HG03060 (cell line): ENCODE measurements at regions not wholly inside any gene's neighbourhood (a gene's known extent, or its start where the extent isn't known, plus 50 kb on each side); places are given as distances from the start of the nearest gene placed in this dataset.

ENCODE experiments used
- ATAC-seq: cut with Tn5 transposase; IDR thresholded peaks from one replicate; pipeline ENCODE4 v1.9.1; 2021; ENCODE audit warnings: low read depth, moderate number of reproducible peaks; ENCODE audit not compliant: unreplicated experiment

DNA sequence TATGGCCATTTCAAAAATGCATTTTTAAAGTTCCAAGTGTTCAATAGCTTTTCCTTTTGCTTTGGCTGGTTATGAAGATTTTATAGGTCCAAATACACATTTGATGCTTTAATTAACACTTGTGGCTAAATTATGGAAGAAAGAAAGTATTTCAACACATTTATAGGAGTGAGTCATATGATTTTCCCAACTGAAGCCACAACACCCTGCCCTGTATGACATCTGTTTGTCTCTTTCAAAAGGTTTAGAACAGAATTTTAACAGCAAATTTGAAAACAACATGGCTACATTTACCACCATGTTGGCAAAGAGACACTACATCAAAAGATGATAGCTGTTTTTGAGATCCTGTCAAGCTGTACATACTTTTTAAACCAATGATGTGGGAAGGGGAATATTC is 99.4 kb downstream of the TMEM174 start:
- no peak for ATAC-seq

DNA sequence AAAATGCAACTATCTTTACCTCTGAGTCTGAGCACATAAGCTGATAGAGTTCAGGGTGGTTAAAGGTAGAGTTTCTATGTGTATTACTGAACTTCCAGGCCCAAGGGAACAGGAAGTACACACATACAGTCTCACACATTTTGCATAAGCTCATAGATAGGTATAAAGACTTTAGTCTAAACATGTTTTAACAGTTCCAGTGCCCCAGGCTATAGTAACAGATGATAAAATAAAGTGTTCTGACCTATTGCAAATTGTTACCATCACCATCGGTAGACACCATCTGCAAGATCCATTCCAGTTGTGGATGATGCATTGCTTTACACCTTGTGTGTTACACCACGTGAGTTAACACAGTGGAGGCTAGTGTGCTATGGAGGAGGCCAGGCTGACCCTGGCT is 95.8 kb downstream of the TMEM174 start:
- ATAC-seq = no peak

DNA sequence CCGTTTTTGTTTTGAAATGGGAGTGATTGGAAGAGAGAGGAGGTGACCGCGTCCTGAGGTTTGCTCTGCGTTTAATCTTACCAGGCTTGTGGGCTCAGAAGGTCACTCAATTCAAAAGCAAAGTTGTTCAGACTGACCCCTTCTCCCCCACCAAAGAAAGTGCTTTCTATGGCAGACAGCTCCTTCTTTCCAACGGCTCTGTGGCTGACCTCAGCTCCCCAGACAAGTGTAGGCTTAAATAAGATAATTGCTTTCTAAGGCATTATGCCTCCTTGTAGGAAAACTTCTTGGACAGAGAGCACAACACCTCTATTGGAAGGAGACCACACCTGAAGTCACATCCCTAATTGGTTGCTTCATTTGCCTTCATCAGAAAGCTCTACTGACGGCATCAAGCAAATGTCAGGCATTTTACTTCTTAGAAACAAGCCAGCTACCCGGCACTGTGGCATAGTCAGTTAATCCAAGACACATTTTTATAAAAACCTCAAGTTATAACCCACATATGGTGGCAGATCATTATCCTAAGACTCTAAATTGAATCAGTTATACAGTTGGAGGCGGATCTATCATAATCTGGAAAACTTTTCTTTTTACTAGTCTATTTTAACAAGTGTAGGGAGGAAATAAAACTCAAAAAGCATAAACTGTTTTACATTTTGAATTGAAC is 94.9 kb downstream of the TMEM174 start:
- no peak for ATAC-seq

DNA sequence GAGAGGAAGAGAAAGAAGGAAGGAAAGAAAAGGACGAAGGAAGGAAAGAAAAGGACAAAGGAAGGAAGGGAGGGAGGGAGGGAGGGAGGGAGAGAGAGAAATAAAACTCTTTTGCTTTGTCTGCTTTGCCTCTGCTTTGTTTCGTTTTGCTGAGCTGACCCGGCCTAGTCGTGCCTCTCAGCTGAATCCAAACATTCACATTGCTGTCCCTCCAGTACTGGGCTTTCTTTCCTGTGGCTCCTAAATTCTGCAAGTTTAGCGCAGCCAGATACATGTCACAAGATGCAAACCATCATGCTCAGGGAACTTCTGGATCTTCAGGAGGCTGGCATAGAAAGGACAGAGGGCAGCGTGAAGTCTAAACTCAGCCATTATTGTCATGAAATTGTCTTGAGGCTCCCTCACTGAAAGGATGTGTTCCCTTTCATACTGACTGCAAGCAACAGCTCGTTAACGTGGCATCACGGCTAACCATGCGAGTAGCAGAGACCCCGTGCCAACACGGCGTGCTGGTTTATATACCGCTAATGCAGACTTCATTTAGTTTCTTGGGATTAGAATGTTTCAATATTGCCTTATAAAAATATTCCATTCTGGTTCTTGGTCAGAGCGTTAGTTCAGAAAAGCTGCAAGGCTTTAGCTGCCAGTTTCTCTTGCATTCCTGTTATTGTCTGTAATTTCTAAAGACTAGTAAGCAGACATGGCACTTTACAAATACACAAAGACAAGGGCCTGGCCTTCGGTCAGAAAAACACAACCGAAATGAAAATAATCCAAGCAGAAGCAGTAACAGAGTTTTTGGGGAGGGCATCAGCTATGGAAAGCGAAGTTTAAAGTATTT is 94.2 kb downstream of the TMEM174 start:
- no peak for ATAC-seq

DNA sequence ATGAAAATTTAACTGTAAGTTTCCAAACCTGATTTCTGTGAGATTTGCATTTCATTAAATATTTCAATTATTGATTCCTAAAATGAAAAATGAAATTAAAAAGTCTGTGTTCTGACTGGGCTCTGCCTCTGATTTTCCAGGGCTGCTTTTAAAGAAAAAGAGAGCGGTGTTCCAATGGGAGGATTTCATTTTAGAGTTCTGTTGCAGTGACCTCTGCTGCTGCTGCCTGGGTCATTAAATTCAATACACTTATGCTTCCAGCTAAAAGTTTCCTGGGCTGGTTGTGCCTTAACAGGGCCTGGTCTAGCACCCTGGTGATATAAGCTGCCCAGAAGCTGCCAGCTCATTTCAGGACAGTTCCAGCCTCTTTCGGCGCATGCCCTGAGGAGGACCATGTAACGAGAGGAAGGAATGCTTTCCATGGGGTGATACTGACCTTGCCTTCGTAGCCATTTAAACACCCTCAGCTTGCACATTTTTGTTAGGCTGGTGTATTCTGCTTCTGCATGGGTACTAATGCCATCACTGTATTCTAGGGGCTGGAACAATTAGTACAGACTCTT is 93.3 kb downstream of the TMEM174 start:
- ATAC-seq = no peak

DNA sequence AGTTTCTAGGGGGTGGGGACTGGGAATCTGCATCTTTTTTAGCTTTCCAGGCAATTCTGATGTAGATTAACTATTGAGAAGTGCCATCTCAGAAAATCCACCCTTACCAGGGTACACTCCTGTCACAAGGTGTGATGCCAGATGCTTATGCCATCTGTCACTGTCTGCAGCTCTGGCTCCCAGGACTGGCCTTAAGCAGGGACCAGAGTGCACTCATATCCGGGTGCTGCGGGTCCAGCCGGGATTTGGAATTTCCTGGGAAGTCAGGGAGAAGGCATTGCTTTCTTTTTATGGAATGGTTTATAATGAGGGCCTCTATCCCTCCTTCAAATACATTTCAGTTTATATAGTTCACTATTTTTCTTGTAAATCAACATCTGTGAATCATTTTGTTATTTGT is 92.6 kb downstream of the TMEM174 start:
- ATAC-seq = no peak

DNA sequence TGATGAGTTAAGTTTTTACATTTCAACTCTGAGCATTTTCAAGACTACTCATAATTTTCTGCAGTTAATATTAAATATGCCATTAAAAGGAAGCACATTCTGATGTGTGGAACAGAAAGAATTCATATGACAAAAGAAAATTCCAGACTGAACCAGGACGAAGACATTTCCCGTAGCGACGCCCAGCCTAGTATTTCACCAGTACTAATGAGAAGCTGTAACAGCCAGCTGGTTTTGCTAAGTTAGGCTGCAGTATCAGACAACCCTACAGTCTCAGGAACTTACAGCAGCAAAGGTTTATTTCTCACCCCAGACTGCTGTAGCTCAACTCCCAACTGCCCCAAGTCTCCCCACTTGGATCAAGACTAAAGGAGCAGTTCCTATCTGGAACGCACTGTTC is 91.6 kb downstream of the TMEM174 start:
- no peak for ATAC-seq

DNA sequence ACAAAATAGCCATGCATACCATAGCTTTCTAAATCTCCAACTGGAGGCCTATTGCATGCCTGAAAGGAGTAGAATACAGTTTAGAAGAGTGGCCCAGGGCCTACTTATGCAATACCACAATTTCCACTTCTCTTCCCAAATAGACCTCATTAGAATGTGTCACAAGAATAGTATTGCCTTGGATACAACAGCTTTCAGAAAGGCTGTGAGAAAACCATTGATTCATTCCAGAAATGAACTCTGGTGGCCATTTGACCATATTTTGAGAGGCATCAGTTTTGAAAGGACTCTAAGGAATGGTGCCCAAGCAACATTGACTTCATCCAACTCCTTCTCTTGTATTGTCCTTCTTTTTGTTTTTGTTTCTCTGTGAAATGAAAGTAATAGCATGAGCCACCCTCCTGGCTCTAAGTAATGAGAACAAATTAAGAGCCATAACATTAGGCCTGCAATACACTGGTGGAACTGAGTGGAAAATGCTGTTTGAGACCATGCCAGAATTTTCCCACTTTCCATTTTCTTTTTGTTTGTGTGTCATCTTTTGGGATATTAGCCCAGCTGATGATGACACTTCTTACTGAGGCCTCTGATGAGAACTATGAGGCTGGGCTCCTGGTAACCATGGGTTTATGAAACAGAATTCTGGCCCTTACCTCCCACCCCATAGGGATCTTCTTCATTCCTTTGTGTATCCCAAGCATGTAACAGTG is 90.2 kb downstream of the TMEM174 start:
- no peak for ATAC-seq

DNA sequence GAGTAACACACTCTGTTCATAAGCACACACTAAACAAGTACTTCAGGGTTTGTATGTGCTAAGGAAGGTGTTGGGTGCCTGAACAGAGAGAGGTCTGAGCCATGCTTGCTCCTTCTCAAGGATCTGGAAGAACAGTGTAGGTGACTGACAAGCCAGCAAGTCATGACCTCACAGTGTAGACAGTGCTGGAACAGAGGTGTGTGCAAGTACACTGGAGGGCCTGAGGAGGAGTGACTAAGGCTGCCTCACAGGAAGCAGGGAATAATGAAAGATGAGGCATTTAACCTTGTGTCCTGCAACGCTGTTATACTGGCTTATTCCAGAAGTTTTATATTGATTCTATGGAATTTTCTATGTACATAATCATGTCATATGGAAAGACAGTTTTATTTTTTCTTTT is 83.9 kb downstream of the TMEM174 start:
- ATAC-seq = no peak

DNA sequence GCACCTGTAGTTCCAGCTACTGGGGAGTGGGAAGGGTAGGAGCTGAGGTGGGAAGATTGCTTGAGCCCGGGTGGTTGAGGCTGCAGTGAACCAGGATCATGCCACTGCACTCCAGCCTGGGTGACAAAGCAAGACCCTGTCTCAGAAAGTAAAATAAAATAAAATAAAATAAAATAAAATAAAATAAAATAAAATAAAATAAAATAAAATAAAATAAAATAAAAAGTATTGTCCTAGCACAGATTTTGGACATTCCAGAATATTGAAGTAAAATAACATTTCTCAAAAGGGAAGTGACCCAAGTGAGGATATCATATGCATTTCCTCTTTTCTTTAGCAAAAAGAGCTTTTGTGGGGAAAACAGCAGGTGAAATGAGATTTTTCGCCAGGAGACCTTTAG is 83.5 kb downstream of the TMEM174 start:
- ATAC-seq = no peak

DNA sequence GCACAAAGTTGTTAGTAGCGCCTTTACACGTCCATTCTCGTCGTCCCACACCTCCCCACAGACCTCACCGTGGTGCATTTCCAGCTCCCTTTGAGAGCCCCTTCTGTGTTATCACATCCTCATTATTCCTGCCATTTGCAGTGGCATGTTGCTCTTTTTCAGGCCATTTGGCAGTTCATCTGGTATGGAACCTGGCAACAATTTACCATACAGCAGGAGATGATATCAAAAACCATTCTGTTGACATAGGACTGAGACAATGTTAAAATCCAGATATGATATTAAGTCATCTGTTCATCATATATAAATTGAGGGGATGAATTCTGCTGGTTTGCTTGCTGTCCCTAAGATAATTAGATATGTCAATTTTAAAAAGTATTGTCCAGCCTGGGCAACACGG is 83.0 kb downstream of the TMEM174 start:
- no peak for ATAC-seq

DNA sequence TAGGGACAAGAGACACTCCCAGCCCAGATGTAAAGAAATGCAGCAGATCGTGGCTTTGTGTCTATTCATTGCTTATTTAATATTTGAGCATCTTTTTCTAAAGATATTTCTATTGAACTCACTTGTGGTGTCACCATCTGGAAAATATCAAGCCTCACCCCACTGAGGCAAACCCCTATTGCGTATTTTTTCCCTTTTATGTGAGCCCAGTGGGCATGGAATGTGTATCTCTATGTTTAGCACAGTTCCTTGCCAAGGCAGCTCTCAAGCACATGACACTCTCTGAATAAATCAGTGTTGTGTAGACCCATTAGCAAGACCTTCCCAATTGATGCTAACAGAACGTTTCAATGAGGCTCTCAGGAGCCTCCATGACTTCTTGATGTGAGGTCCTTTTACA is 81.6 kb downstream of the TMEM174 start:
- no peak for ATAC-seq

DNA sequence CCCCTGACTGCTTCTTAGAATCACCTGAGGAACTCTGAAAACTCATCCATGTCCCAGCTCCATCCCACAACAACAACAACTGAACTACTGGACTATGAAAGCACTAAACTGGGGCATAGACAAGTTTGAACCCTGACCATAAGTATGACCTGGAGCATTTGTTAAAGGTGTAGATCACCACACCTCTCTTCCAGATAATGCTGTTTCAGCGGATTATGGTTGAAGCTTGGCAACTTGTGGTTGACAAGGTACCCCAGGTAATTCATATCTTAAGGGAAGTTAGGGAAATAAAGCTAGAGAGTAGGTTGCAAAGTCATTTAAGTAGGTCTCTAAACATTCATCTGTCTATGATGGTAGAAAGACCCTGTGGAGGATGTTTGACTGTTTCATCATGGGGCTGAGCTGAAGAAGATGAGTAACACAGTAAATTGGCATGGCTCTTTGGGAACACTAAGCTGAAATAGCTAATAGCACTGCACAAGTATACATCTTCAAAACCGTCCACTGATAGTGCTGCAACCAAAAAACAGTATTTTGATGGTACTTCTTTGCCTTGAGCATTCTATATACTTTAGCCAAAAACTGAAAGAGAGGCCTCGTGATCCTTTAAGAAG is 80.2 kb downstream of the TMEM174 start:
- ATAC-seq = no peak

DNA sequence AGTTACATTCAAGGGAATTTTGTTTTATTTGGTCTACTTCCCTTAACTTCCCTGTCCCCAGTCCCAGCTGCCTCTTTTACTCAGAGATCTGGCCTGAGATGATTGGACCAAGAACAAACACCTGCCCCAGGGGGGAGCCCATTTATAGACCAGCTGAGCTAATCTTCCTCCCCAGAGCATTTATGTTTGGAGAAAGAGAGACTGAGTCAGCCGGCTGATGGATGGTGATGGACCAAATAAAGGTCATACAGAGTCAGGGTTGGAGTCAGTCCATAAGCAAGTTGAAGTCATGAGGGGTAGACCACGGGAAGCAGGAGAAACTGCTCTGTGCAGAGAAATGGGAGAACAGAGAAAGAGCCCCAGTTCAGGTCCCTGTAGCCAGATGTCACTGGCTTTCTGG is 77.7 kb downstream of the TMEM174 start:
- ATAC-seq = no peak

DNA sequence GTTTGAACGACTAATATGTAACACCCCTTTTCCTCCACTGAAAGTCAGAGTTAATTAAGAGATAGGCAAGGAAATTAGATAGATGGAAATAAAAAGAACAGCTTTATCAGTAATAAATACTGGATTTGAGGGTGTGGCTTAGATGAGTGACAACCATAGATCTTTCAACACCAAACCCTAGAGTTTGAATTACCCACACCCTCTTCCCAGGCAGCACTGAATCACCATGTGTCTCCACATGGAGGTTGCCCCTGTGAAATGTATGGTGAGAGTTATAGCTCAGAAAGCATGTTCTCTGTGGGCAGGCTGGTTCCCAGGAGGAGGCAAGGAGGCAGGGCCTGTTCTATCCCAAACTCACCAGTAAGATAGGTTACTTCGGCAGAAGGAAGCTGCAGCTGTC is 69.7 kb downstream of the TMEM174 start:
- no peak for ATAC-seq

DNA sequence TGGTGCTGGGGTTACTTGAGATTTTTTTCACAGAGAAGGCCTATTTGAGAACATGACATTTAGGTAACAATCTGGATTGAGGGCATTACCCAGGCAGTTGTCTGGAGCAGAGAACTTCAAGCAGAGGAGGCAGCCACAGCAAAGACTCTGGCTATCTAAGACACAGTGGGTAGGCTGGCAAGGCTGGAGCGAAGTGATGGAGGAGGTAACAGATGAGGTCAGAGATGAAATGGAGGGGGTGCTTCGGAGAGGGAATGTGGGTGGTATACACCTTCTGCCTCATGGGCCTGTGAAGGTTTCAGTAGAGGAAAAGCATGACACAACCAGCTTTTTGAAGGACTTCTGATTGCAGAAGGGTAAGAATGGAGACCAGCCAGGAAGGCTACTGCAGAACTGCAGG is 65.9 kb downstream of the TMEM174 start:
- ATAC-seq = no peak

DNA sequence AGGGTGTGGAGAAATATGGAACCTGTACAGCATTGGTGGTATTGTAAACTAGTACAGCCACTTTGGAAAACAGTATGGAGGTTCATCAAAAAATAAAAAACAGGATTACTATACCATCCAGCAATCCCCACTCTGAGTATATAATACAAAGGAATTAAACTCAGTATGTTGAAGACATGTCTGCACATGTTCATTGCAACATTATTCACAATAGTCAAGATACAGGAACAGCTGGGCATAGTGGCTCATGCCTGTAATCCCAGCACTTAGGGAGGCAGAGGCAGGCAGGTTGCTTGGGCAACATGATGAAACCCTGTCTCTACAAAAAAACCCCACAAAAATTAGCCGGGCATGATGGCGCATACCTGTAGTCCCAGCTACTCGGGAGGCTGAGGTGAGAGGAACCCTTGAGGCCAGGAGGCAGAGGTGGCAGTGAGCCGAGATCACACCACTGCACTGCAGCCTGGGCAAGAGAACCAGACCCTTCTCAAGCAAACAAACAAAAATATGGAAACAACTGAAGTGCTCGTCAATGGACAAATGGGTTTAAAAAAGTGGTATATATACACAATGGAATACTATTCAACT is 63.6 kb downstream of the TMEM174 start:
- no peak for ATAC-seq

DNA sequence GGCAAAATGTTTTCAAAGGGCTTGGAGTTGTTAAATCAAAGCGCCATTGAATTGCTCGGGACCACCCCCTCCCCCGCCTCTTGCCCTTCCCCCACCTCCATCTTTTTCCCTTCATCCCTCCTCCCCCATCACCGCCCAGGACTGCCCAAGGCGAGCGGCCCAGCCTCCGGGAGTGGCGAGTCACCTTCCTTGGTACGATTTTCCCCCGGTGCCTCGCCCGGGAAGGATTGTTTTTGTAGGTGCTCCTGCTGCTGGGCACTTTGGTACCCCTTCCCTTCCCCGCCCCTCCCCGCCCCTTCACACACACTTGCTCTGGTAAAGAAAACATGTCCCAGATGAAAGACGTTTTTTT is 61.2 kb downstream of the TMEM174 start:
- no peak for ATAC-seq

DNA sequence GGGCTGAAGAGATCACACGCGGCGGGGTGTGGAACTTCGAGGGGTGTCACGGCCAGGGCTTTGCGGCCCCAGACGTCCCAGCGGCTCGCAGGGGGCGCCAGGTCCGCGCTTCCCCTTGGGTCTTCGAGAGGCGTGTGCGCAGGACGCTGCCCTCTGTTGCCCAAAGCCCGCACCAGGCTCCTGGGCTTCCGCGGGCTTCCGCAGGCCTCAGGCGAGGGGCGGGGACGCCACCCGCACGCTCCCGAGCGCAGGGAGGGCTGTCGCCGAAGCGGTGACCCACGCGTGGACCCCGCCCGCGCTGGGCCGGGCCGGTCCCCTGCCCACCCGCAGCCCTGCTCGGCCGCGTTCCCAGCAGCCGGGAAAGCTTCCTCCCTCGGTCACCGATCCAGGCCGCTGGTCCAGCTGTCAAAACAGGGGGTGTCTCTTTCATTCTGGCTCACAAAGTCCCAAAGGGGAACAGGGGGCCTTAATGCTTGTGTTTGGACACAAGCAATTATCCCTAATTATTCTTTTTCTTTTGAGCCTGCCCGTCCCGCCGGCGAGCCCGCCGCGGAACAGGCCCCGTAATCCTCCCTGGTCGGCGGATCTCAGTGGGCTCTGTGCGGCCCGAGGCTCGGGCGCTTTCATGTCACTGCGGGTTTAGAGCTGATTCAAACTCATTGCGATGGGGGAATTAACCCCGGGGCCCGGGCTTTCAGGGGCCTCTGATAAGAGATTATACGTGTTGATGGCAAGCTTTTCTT is 60.6 kb downstream of the TMEM174 start:
- no peak for ATAC-seq

DNA sequence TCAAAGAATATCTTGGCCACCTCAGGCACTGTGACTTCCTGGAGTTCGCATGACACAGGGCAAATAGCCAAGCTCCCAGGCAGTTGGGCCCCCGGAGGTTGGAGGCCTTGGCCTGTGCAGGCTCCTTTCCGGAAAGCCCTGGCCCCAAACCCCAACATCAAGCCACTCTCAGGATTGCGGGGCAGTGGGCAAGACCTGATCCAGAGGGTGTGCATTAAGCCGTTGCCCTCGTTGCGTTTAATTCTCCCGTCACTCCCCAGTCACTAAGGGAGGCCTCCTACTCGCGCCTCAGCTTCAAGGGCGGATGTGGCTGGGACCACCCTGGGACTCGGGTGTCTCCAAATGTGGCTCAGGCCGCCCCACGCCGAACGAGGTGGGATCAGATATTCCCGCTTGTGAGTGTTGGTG is 60.1 kb downstream of the TMEM174 start:
- ATAC-seq = no peak
